Upper lobe of right lung (tissue), 1 donor: ENCODE measurements at regions not wholly inside any gene's neighbourhood (a gene's known extent, or its start where the extent isn't known, plus 50 kb on each side); places are given as distances from the start of the nearest gene placed in this dataset.

ENCODE experiments used
- ATAC-seq: fragments of 200-7000 bp; cut with Tn5 transposase; one replicate; pipeline ENCODE4 v1.9.1; 2020; ENCODE audit warnings: mild to moderate bottlenecking, moderate library complexity
- DNase-seq: peaks from one replicate; pipeline ENCODE4 v3.0.0-alpha.2; 2020
- H3K27ac ChIP-seq: fragments of 200-600 bp; one replicate; pipeline ENCODE4 v1.8.0; 2022
- H3K27me3 ChIP-seq: fragments of 200-600 bp; one replicate; pipeline ENCODE4 v1.8.0; 2022; ENCODE audit warnings: mild to moderate bottlenecking
- H3K36me3 ChIP-seq: fragments of 200-600 bp; one replicate; pipeline ENCODE4 v1.8.0; 2022
- H3K4me1 ChIP-seq: fragments of 200-600 bp; one replicate; pipeline ENCODE4 v1.8.0; 2022
- H3K4me3 ChIP-seq: fragments of 200-600 bp; one replicate; pipeline ENCODE4 v1.8.0; 2022; ENCODE audit warnings: mild to moderate bottlenecking
- H3K9me3 ChIP-seq: fragments of 200-600 bp; one replicate; pipeline ENCODE4 v1.8.0; 2022
- CTCF ChIP-seq: fragments of 200-600 bp; IDR thresholded peaks from one replicate; pipeline ENCODE4 v1.8.0; 2022; ENCODE audit warnings: antibody characterized with exemption
- intact Hi-C: fragments of 100-400 bp; cut with DNase I; formaldehyde crosslinking; loops from one replicate; pipeline ENCODE4 v1.11.0; 2022
- donor health status: DM: no; HTN: yes; CAD: no; lungs with severe emphysema.

GRCh38 chr4:160370046-160370445 lies 1267.2 kb downstream of the RAPGEF2 start:
- intact Hi-C loops: no loop called here
- TF ChIP-seq CTCF: no peak
- Histone ChIP-seq H3K27ac (no peak overlapping the region), H3K36me3 (no peaks in the 10 kb centered on the region), H3K4me3 (no peak overlapping the region), H3K27me3 (no peaks in the 10 kb centered on the region), H3K9me3 (no peaks in the 10 kb centered on the region), H3K4me1 (no peaks in the 10 kb centered on the region)
- no peak for DNase-seq
- ATAC-seq: no peak

GRCh38 chr4:160371446-160371845 lies 1268.6 kb downstream of the RAPGEF2 start:
- H3K4me3 ChIP-seq: no peak overlapping the region
- H3K9me3 ChIP-seq: no peaks in the 10 kb centered on the region
- DNase-seq (no peak), ATAC-seq (no peak)
- no peaks in the 10 kb centered on the region for H3K36me3 ChIP-seq
- no peaks in the 10 kb centered on the region for H3K4me1 ChIP-seq
- H3K27me3 ChIP-seq: no peaks in the 10 kb centered on the region
- intact Hi-C loops: no loop called here
- H3K27ac ChIP-seq: no peak overlapping the region
- no peak for TF ChIP-seq CTCF

- H3K4me3 ChIP-seq: no peak overlapping the region
- H3K27me3 ChIP-seq: no peaks in the 10 kb centered on the region
- TF ChIP-seq CTCF: no peak
- DNase-seq: no peak
- intact Hi-C loops: no loop called here
- H3K27ac ChIP-seq: no peak overlapping the region
- H3K4me1 ChIP-seq: no peaks in the 10 kb centered on the region
- ATAC-seq: no peak
- H3K9me3 ChIP-seq: no peaks in the 10 kb centered on the region
- no peaks in the 10 kb centered on the region for H3K36me3 ChIP-seq
Measured at GRCh38 chr4:160372390-160372789, 1269.5 kb downstream of the RAPGEF2 start.

- intact Hi-C loops: no loop called here
- Histone ChIP-seq H3K27me3 (no peaks in the 10 kb centered on the region), H3K4me1 (no peaks in the 10 kb centered on the region), H3K9me3 (no peaks in the 10 kb centered on the region), H3K27ac (no peak overlapping the region), H3K36me3 (no peaks in the 10 kb centered on the region), H3K4me3 (no peak overlapping the region)
- ATAC-seq (no peak), DNase-seq (no peak)
- TF ChIP-seq CTCF: no peak
Measured at GRCh38 chr4:160373911-160374310, 1271.0 kb downstream of the RAPGEF2 start.

GRCh38 chr4:160375772-160376452 lies 1273.0 kb downstream of the RAPGEF2 start:
- ATAC-seq (no peak), DNase-seq (no peak)
- Histone ChIP-seq H3K36me3 (no peaks in the 10 kb centered on the region), H3K4me3 (no peak overlapping the region), H3K27ac (no peak overlapping the region), H3K4me1 (no peaks in the 10 kb centered on the region), H3K27me3 (no peaks in the 10 kb centered on the region), H3K9me3 (no peaks in the 10 kb centered on the region)
- TF ChIP-seq CTCF: no peak
- intact Hi-C loops: no loop called here

GRCh38 chr4:160386846-160387245 lies 1284.0 kb downstream of the RAPGEF2 start:
- TF ChIP-seq CTCF: no peak
- no peaks in the 10 kb centered on the region for H3K9me3 ChIP-seq

More at GRCh38 chr4:160386846-160387245, 1284.0 kb downstream of the RAPGEF2 start:
- intact Hi-C loops: no loop called here
- DNase-seq (no peak), ATAC-seq (no peak)
- H3K4me1 ChIP-seq: no peaks in the 10 kb centered on the region
- no peak overlapping the region for H3K27ac ChIP-seq
- no peaks in the 10 kb centered on the region for H3K27me3 ChIP-seq
- H3K4me3 ChIP-seq: no peak overlapping the region
- no peaks in the 10 kb centered on the region for H3K36me3 ChIP-seq
